ENCODE measurements at regions not wholly inside any gene's neighbourhood (a gene's known extent, or its start where the extent isn't known, plus 50 kb on each side); places are given as distances from the start of the nearest gene placed in this dataset.

DNA sequence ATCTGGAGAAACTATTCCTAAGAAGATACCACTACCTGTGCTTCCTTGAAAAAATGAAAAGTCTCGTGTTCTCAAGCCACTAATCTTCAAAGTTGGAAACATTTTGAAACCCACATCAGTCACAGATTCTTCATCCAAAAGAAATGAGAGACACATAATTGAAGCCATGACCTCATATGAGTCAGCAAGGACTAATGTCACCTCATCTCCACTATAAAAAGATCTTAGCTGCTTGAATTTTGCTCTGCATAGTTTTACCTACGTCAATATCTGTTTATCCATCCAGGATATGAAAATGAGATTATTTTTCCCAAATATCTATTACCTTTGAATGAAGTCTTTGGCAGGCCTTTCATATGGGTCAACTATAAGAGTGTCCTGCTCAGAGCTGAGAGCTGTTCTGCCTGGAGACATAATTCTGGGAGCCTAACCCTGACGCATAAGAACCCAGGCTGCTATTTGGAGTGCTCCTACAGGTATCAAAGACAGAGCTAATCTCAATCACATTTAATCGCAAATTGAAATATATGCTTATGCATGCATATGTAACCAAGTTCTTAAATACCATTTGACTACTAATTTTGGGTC is 312.5 kb upstream of the PKN2 start:
- no peak for TF ChIP-seq POLR2A (IDR thresholded peaks at IDR 0.05)
- TF ChIP-seq, protein P1, sequence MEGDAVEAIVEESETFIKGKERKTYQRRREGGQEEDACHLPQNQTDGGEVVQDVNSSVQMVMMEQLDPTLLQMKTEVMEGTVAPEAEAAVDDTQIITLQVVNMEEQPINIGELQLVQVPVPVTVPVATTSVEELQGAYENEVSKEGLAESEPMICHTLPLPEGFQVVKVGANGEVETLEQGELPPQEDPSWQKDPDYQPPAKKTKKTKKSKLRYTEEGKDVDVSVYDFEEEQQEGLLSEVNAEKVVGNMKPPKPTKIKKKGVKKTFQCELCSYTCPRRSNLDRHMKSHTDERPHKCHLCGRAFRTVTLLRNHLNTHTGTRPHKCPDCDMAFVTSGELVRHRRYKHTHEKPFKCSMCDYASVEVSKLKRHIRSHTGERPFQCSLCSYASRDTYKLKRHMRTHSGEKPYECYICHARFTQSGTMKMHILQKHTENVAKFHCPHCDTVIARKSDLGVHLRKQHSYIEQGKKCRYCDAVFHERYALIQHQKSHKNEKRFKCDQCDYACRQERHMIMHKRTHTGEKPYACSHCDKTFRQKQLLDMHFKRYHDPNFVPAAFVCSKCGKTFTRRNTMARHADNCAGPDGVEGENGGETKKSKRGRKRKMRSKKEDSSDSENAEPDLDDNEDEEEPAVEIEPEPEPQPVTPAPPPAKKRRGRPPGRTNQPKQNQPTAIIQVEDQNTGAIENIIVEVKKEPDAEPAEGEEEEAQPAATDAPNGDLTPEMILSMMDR (IDR thresholded peaks at IDR 0.05): no peak
